Neural cell (in vitro differentiated cells): ENCODE measurements at regions not wholly inside any gene's neighbourhood (a gene's known extent, or its start where the extent isn't known, plus 50 kb on each side); places are given as distances from the start of the nearest gene placed in this dataset.

Experiments
- H2AFZ ChIP-seq: fragments of 200-600, 300-800 bp; sonication (generic), shearing (Covaris generic); 2 replicates; pipeline ENCODE4 v1.6.0; 2014; ENCODE audit warnings: low read depth, mild to moderate bottlenecking, antibody characterized with exemption, low read length, moderate library complexity
- H3F3A ChIP-seq: fragments of 200-600 bp; shearing (Covaris generic); 2 replicates; pipeline ENCODE4 v1.6.1; 2016; ENCODE audit warnings: mild to moderate bottlenecking, moderate library complexity, mixed read lengths, antibody characterized with exemption, low read length; ENCODE audit not compliant: insufficient read depth, poor library complexity, severe bottlenecking
- H3K27ac ChIP-seq: fragments of 200-600, 300-800 bp; sonication (generic), shearing (Covaris generic); 2 replicates; pipeline ENCODE4 v1.5.1; 2014; ENCODE audit warnings: mild to moderate bottlenecking, low read length, moderate library complexity
- H3K27me3 ChIP-seq: fragments of 300-800, 200-600 bp; sonication (generic), shearing (Covaris generic); 2 replicates; pipeline ENCODE4 v1.6.0; 2014; ENCODE audit warnings: mild to moderate bottlenecking, low read depth, low read length, moderate library complexity; ENCODE audit not compliant: insufficient read depth
- H3K36me3 ChIP-seq: fragments of 300-800, 200-600 bp; sonication (generic), shearing (Covaris generic); 2 replicates; pipeline ENCODE4 v1.5.1; 2014; ENCODE audit warnings: mild to moderate bottlenecking, antibody characterized with exemption, low read length, moderate library complexity; ENCODE audit not compliant: insufficient read depth
- H3K4me2 ChIP-seq: fragments of 300-800, 200-600 bp; sonication (generic), shearing (Covaris generic); 2 replicates; pipeline ENCODE4 v1.6.0; 2014; ENCODE audit warnings: mild to moderate bottlenecking, low read length
- H3K4me3 ChIP-seq: fragments of 300-800, 200-600 bp; sonication (generic), shearing (Covaris generic); 2 replicates; pipeline ENCODE4 v1.5.1; 2014; ENCODE audit warnings: mild to moderate bottlenecking, low read length, moderate library complexity
- H3K79me2 ChIP-seq: fragments of 200-600 bp; shearing (Covaris generic); replicated peaks from 2 replicates; pipeline ENCODE4 v1.6.0; 2014; ENCODE audit warnings: mild to moderate bottlenecking, low read length, moderate library complexity; ENCODE audit not compliant: insufficient read depth
- H3K9ac ChIP-seq: fragments of 300-800, 200-600 bp; sonication (generic), shearing (Covaris generic); 2 replicates; pipeline ENCODE4 v1.6.1; 2016; ENCODE audit warnings: mild to moderate bottlenecking, low read length, mixed read lengths
- H3K9me2 ChIP-seq: fragments of 200-600 bp; shearing (Covaris generic); 2 replicates; pipeline ENCODE4 v1.6.1; 2016; ENCODE audit warnings: mild to moderate bottlenecking, low read length, mixed read lengths; ENCODE audit not compliant: insufficient read depth
- H3K9me3 ChIP-seq: fragments of 200-600, 300-800 bp; sonication (generic), shearing (Covaris generic); 2 replicates; pipeline ENCODE4 v1.6.1; 2016; ENCODE audit warnings: mild to moderate bottlenecking, mixed run types, low read length, moderate library complexity, mixed read lengths
- H4K20me1 ChIP-seq: fragments of 200-600 bp; shearing (Covaris generic); 2 replicates; pipeline ENCODE4 v1.6.1; 2016; ENCODE audit warnings: mild to moderate bottlenecking, mixed run types; ENCODE audit not compliant: insufficient read depth
- CTCF ChIP-seq: fragments of 450-650 bp; IDR thresholded peaks from 2 replicates; pipeline ENCODE4 v1.5.1; 2014; ENCODE audit warnings: antibody characterized with exemption, mild to moderate bottlenecking, moderate library complexity; ENCODE audit not compliant: poor library complexity, severe bottlenecking
- EP300 ChIP-seq: fragments of 450-650 bp; conservative IDR thresholded peaks from 2 replicates; pipeline ENCODE4 v1.6.1; 2014; ENCODE audit warnings: antibody characterized with exemption, mild to moderate bottlenecking, moderate library complexity; ENCODE audit not compliant: poor library complexity, severe bottlenecking
- EZH2 ChIP-seq: fragments of 200-600, 300-800 bp; shearing (Covaris generic), sonication (generic); IDR thresholded peaks from 2 replicates; pipeline ENCODE4 v1.6.1; 2014; ENCODE audit warnings: antibody characterized with exemption, low read length, borderline replicate concordance, mild to moderate bottlenecking; ENCODE audit not compliant: insufficient read depth, poor library complexity, severe bottlenecking
- MXI1 ChIP-seq: fragments of 450-650 bp; conservative IDR thresholded peaks from 2 replicates; pipeline ENCODE4 v1.6.1; 2014; ENCODE audit warnings: antibody characterized with exemption, mild to moderate bottlenecking; ENCODE audit not compliant: poor library complexity, severe bottlenecking
- POLR2AphosphoS5 ChIP-seq: IDR thresholded peaks from 2 replicates; pipeline ENCODE4 v1.6.1; 2012
- RAD21 ChIP-seq: fragments of 450-650 bp; conservative IDR thresholded peaks from 2 replicates; pipeline ENCODE4 v1.6.1; 2014; ENCODE audit warnings: antibody characterized with exemption, mild to moderate bottlenecking, moderate library complexity
- REST ChIP-seq: IDR thresholded peaks from 2 replicates; pipeline ENCODE4 v1.6.1; 2012; ENCODE audit warnings: borderline replicate concordance
- SMC3 ChIP-seq: fragments of 450-650 bp; conservative IDR thresholded peaks from 2 replicates; pipeline ENCODE4 v1.6.1; 2014; ENCODE audit warnings: antibody characterized with exemption, mild to moderate bottlenecking, moderate library complexity; ENCODE audit not compliant: poor library complexity
- TAF1 ChIP-seq: IDR thresholded peaks from 2 replicates; pipeline ENCODE4 v1.6.1; 2012; ENCODE audit warnings: low read depth

GRCh38 chr21:27673581-27673980 lies 706.7 kb upstream of the ADAMTS5 start:
- TF ChIP-seq POLR2AphosphoS5 (no peak), EZH2 (no peak), EP300 (no peak), REST (no peak), MXI1 (no peak), SMC3 (no peak), CTCF (no peak), TAF1 (no peak), RAD21 (no peak)
- no peaks in the 10 kb centered on the region for H3K79me2 ChIP-seq
- no peaks in the 10 kb centered on the region for H3K36me3 ChIP-seq
- no peaks in the 10 kb centered on the region for H4K20me1 ChIP-seq
- H3K4me2 ChIP-seq = no peak overlapping the region
- H3K27me3 ChIP-seq = no peaks in the 10 kb centered on the region
- H3F3A ChIP-seq = no peaks in the 10 kb centered on the region
- H3K9me2 ChIP-seq = no peaks in the 10 kb centered on the region
- H3K4me3 ChIP-seq = no peak overlapping the region
- no peaks in the 10 kb centered on the region for H3K9me3 ChIP-seq
- no peak overlapping the region for H3K27ac ChIP-seq
- H3K9ac ChIP-seq = no peak overlapping the region
- no peak overlapping the region for H2AFZ ChIP-seq

GRCh38 chr21:27671207-27671606 lies 704.3 kb upstream of the ADAMTS5 start:
- H3K4me2 ChIP-seq = no peak overlapping the region
- no peak overlapping the region for H2AFZ ChIP-seq
- no peak overlapping the region for H3K27ac ChIP-seq
- TF ChIP-seq SMC3 = no peak
- TF ChIP-seq REST = no peak
- TF ChIP-seq EP300 = no peak
- TF ChIP-seq EZH2 = no peak
- no peak for TF ChIP-seq CTCF
- TF ChIP-seq TAF1 = no peak
- TF ChIP-seq POLR2AphosphoS5 = no peak
- TF ChIP-seq RAD21 = no peak
- no peak for TF ChIP-seq MXI1
- H3K9ac ChIP-seq = no peak overlapping the region
- H3K9me3 ChIP-seq = no peaks in the 10 kb centered on the region
- no peaks in the 10 kb centered on the region for H3K79me2 ChIP-seq
- no peak overlapping the region for H3K4me3 ChIP-seq
- no peaks in the 10 kb centered on the region for H3K9me2 ChIP-seq
- no peaks in the 10 kb centered on the region for H3F3A ChIP-seq
- H3K27me3 ChIP-seq = no peaks in the 10 kb centered on the region
- no peaks in the 10 kb centered on the region for H4K20me1 ChIP-seq
- no peaks in the 10 kb centered on the region for H3K36me3 ChIP-seq
